ENCODE measurements at regions not wholly inside any gene's neighbourhood (a gene's known extent, or its start where the extent isn't known, plus 50 kb on each side); places are given as distances from the start of the nearest gene placed in this dataset.

- no peaks in the 10 kb centered on the region for H3K36me3 ChIP-seq
- H3K4me3 ChIP-seq: no peak overlapping the region
- TF ChIP-seq CTCF (IDR thresholded peaks at IDR 0.05) (no peak), POLR2AphosphoS5 (IDR thresholded peaks at IDR 0.05) (peak; percentile 9 to 20)
- WGBS: 58% methylated on average over 6 of the region's 6 CpGs
- no peaks in the 10 kb centered on the region for H3K27me3 ChIP-seq
- H3K9me3 ChIP-seq: no peaks in the 10 kb centered on the region
- no peak for DNase-seq (ENCODE audit: extremely low spot score)
- peaks cover 0 to 14% (median 9%) of the 10 kb centered on the region in 4 donors for H3K4me1 ChIP-seq
- no peak overlapping the region for H3K27ac ChIP-seq (replicated peaks in 1 of 4)
- intact Hi-C loops (cut with DNase I): no loop called here
Observed at GRCh38 chr5:4883360-4883759, 256.8 kb upstream of the ADAMTS16 start.

GRCh38 chr5:4893063-4893744, 246.9 kb upstream of the ADAMTS16 start:
- Histone ChIP-seq H3K27ac (replicated peaks in 1 of 4) (no peak overlapping the region), H3K9me3 (no peaks in the 10 kb centered on the region), H3K4me3 (no peak overlapping the region), H3K4me1 (no peaks in the 10 kb centered on the region), H3K36me3 (no peaks in the 10 kb centered on the region), H3K27me3 (no peaks in the 10 kb centered on the region)
- TF ChIP-seq EP300 (IDR thresholded peaks at IDR 0.05) (no peak), POLR2AphosphoS5 (IDR thresholded peaks at IDR 0.05) (no peak), POLR2A (IDR thresholded peaks at IDR 0.05; ENCODE audit: low read depth) (no peak), CTCF (IDR thresholded peaks at IDR 0.05) (no peak)
- WGBS: 82% methylated on average over 9 of the region's 9 CpGs
- intact Hi-C loops (cut with DNase I): no loop called here
- no peak for DNase-seq (ENCODE audit: extremely low spot score)

GRCh38 chr5:4896328-4896727, 243.8 kb upstream of the ADAMTS16 start:
- no peaks in the 10 kb centered on the region for H3K9me3 ChIP-seq
- H3K4me1 ChIP-seq: peaks cover 0 to 2% (median 0%) of the 10 kb centered on the region in 4 donors
- no peaks in the 10 kb centered on the region for H3K36me3 ChIP-seq
- no peak for DNase-seq (ENCODE audit: extremely low spot score)
- intact Hi-C loops (cut with DNase I): no loop called here
- peaks cover 0 to 5% (median 0%) of the 10 kb centered on the region in 4 donors for H3K27me3 ChIP-seq
- TF ChIP-seq POLR2AphosphoS5 (IDR thresholded peaks at IDR 0.05): no peak
- no peak for TF ChIP-seq CTCF (IDR thresholded peaks at IDR 0.05)
- no peak overlapping the region for H3K27ac ChIP-seq (replicated peaks in 1 of 4)
- 61% methylated on average over 5 of the region's 5 CpGs for WGBS
- H3K4me3 ChIP-seq: no peak overlapping the region

GRCh38 chr5:4901305-4901811, 238.8 kb upstream of the ADAMTS16 start:
- 68% methylated on average over 15 of the region's 15 CpGs for WGBS
- H3K9me3 ChIP-seq: no peaks in the 10 kb centered on the region
- H3K4me1 ChIP-seq: peaks cover 0 to 9% (median 3%) of the 10 kb centered on the region in 4 donors
- DNase-seq (ENCODE audit: extremely low spot score): no peak
- intact Hi-C loops (cut with DNase I): no loop called here
- H3K4me3 ChIP-seq: no peak overlapping the region
- TF ChIP-seq POLR2AphosphoS5 (IDR thresholded peaks at IDR 0.05): no peak
- TF ChIP-seq CTCF (IDR thresholded peaks at IDR 0.05): no peak
- no peak for TF ChIP-seq POLR2A (IDR thresholded peaks at IDR 0.05; ENCODE audit: low read depth)
- TF ChIP-seq EP300 (IDR thresholded peaks at IDR 0.05): no peak
- H3K27me3 ChIP-seq: peaks cover 0 to 5% (median 0%) of the 10 kb centered on the region in 4 donors
- no peak overlapping the region for H3K27ac ChIP-seq (replicated peaks in 1 of 4)
- H3K36me3 ChIP-seq: no peaks in the 10 kb centered on the region

GRCh38 chr5:4901924-4902323, 238.2 kb upstream of the ADAMTS16 start:
- no peak overlapping the region for H3K4me3 ChIP-seq
- WGBS: 50% methylated on average over 5 of the region's 5 CpGs
- intact Hi-C loops (cut with DNase I): no loop called here
- DNase-seq (ENCODE audit: extremely low spot score): no peak
- H3K4me1 ChIP-seq: peaks cover 0 to 14% (median 4%) of the 10 kb centered on the region in 4 donors
- peaks cover 0 to 5% (median 0%) of the 10 kb centered on the region in 4 donors for H3K27me3 ChIP-seq
- no peaks in the 10 kb centered on the region for H3K9me3 ChIP-seq
- TF ChIP-seq CTCF (IDR thresholded peaks at IDR 0.05) (no peak), POLR2AphosphoS5 (IDR thresholded peaks at IDR 0.05) (no peak)
- no peaks in the 10 kb centered on the region for H3K36me3 ChIP-seq
- no peak overlapping the region for H3K27ac ChIP-seq (replicated peaks in 1 of 4)
